ENCODE measurements at regions not wholly inside any gene's neighbourhood (a gene's known extent, or its start where the extent isn't known, plus 50 kb on each side); places are given as distances from the start of the nearest gene placed in this dataset.

DNA sequence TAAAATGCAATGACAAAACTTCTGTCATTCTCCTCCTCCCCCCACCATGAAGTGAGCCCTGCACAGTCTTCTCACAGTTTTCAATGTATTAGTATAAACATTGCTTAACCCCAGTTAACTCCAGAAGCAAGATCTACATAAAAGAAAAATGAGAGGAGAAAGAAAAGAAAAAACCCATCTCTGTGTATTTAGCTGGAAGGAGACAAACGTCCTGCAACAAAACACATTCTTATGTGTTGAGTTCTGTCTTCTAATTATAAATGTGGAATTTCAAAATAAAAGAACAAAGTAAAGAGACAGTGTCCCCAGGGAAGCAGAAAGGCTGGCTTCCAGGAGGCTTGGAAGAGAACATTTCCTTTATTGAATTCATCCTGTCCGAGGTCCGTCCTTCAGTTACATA, 491.9 kb upstream of the TUSC1 start:
- in situ Hi-C loops (cut with MboI; ENCODE audit: low pct_unique_long_range_greater_than_20kb, low sequenced_read_pairs, unreplicated experiment), result no loop called here
- TF ChIP-seq, protein P1, sequence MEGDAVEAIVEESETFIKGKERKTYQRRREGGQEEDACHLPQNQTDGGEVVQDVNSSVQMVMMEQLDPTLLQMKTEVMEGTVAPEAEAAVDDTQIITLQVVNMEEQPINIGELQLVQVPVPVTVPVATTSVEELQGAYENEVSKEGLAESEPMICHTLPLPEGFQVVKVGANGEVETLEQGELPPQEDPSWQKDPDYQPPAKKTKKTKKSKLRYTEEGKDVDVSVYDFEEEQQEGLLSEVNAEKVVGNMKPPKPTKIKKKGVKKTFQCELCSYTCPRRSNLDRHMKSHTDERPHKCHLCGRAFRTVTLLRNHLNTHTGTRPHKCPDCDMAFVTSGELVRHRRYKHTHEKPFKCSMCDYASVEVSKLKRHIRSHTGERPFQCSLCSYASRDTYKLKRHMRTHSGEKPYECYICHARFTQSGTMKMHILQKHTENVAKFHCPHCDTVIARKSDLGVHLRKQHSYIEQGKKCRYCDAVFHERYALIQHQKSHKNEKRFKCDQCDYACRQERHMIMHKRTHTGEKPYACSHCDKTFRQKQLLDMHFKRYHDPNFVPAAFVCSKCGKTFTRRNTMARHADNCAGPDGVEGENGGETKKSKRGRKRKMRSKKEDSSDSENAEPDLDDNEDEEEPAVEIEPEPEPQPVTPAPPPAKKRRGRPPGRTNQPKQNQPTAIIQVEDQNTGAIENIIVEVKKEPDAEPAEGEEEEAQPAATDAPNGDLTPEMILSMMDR (IDR thresholded peaks at IDR 0.05; ENCODE audit: extremely low read depth, insufficient read depth, missing control alignments), result no peak
- no peak for DNase-seq (ENCODE audit: low spot score)

DNA sequence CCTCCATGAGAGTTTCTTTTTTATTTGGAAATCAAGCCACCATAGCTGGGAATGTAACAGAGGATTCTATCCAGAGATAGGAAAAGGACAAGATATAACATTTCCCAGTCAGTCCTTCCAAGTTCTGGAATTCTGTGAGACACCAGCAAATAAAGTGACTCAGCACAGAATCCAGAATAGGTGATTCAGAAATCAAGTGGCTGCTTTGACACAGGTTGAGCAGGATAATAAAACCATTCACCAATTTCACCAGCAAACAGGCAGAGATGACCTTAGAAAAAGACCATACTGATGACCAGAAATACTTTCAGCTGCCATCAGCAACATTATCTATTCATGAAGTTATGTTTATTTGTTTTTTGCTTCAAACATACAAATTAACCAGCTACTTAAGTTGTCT, 491.5 kb upstream of the TUSC1 start:
- in situ Hi-C loops (cut with MboI; ENCODE audit: low pct_unique_long_range_greater_than_20kb, low sequenced_read_pairs, unreplicated experiment), result no loop called here
- TF ChIP-seq, protein P1 (IDR thresholded peaks at IDR 0.05; ENCODE audit: extremely low read depth, insufficient read depth, missing control alignments), result no peak
- DNase-seq (ENCODE audit: low spot score), result no peak

DNA sequence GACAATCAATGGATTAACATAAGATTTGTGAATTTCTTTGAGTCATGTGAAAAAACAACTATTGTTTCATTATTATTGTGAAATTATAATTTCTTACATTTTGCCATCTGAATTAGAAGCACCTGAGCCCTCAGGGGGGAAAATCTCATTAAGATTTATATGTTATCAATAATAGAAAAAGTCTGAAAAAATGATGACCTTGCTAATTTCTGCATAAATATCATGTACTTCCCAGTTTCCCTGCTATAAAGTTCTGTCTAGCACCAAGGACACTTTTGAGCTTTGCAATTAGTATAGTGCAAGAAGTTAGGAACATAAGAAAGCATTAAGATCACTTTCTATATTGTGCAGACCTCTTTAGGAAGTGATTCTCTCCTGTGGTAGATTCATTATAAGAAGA, 488.3 kb upstream of the TUSC1 start:
- TF ChIP-seq, protein P1 (IDR thresholded peaks at IDR 0.05; ENCODE audit: extremely low read depth, insufficient read depth, missing control alignments), result no peak
- DNase-seq (ENCODE audit: low spot score), result no peak
- in situ Hi-C loops (cut with MboI; ENCODE audit: low pct_unique_long_range_greater_than_20kb, low sequenced_read_pairs, unreplicated experiment), result no loop called here

DNA sequence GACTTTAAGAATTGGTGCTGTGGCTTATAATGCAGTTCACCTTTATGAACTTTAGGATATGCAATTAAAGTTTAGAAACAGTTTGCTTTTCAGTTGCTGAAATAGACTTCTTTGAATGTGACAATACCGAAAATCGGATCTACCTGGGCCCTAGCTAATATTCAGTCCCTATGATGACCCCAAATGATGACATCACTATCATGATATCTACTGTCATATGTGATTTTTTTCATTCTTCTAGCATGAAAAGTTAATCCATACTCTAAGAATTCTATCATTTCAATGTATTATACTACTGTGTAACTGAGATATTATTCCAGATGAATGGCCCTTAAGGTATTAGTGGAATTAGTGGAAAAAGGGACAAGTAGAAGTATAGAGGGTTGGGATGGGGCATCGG, 487.2 kb upstream of the TUSC1 start:
- TF ChIP-seq, protein P1 (IDR thresholded peaks at IDR 0.05; ENCODE audit: extremely low read depth, insufficient read depth, missing control alignments), result no peak
- in situ Hi-C loops (cut with MboI; ENCODE audit: low pct_unique_long_range_greater_than_20kb, low sequenced_read_pairs, unreplicated experiment), result no loop called here
- DNase-seq (ENCODE audit: low spot score), result no peak

DNA sequence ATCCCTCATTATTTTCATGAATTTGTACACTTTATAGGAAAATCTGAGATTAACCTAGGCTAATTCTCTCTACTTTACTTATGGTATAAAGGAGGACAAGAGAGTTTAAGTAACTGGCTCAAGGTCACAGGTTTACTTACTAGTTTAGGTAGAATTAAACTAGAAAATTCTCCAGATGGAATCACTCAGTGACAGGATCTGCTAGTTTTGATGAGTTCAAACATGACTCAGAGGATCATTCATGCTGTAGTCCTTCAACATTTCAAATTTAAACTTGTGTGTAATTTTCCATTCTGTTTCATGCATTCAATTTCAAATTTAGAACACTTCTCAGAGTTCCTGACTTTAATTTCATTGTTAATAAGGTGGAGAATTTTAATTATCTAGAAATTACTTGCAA, 485.7 kb upstream of the TUSC1 start:
- in situ Hi-C loops (cut with MboI; ENCODE audit: low pct_unique_long_range_greater_than_20kb, low sequenced_read_pairs, unreplicated experiment), result no loop called here
- TF ChIP-seq, protein P1 (IDR thresholded peaks at IDR 0.05; ENCODE audit: extremely low read depth, insufficient read depth, missing control alignments), result no peak
- DNase-seq (ENCODE audit: low spot score), result no peak

DNA sequence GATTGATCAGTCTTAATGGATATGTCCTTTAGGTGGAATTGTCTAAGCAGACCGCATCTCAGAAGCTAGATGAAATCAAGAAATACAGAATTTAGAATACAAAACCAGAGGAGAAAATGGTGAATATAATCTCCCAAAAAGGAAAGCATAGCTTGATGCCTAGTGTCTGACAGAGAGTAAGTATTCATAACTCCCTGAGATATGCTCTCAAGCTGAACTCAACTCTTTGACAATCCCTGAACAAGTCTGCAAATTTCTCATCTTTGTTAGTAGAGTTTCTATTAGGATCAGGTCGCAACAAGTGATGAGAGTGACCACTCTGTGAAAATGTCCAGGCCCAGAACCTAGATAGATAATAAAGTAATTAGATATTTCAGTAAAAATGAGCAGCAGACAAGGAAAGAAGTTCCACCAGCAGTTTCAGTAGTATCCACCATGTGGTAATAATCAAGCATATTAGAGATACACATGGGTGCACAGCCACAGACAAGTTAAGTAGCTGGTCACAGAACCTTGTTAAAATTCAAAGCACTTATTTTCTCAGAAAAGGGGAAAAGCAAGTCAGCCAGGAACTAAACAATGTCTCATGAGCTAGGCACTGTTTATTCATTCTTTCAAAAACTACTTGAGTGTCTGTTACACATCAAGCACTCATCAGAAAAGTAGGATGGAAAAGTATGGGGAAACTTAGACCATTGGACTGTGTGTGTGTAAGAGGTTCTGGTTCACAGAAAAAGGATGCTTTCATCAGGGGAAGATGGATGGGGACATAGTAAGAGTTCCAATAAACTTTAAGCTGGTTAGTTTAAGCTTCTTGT, 481.5 kb upstream of the TUSC1 start:
- in situ Hi-C loops (cut with MboI; ENCODE audit: low pct_unique_long_range_greater_than_20kb, low sequenced_read_pairs, unreplicated experiment), result no loop called here
- TF ChIP-seq, protein P1 (IDR thresholded peaks at IDR 0.05; ENCODE audit: extremely low read depth, insufficient read depth, missing control alignments), result no peak
- DNase-seq (ENCODE audit: low spot score), result no peak

Measured in GM13977 (cell line).